ENCODE measurements at regions not wholly inside any gene's neighbourhood (a gene's known extent, or its start where the extent isn't known, plus 50 kb on each side); places are given as distances from the start of the nearest gene placed in this dataset.

- H3K9me3 Mint-ChIP-seq, result peaks cover 11 to 18% (median 14%) of the 10 kb centered on the region in 7 donors
- peaks cover 17 to 22% of the 10 kb centered on the region in 2 donors for H3K9me3 ChIP-seq (replicated peaks in 1 of 2; ENCODE audit: control insufficient read depth in 1 of 2, insufficient read depth in 1 of 2, low read length in 2 of 2)
- DNase-seq, result no peak
- no peaks in the 10 kb centered on the region for H3K4me1 Mint-ChIP-seq
- WGBS (ENCODE audit: insufficient coverage), result 86% methylated on average over 1 of the region's 1 CpG
- no peak overlapping the region for H2AFZ ChIP-seq (ENCODE audit: insufficient read depth, low read depth, low read length, poor library complexity, severe bottlenecking)
- no peak overlapping the region for H3K4me2 ChIP-seq (replicated peaks; ENCODE audit: extremely low read depth, low read length, poor library complexity, severe bottlenecking)
- H3K36me3 Mint-ChIP-seq, result no peaks in the 10 kb centered on the region
- no peak overlapping the region for H3K4me3 ChIP-seq (replicated peaks in 1 of 3; ENCODE audit: low read depth in 2 of 3, low read length in 3 of 3)
- intact Hi-C loops (cut with micrococcal nuclease), result no loop called here
- H3K36me3 ChIP-seq (replicated peaks in 1 of 2; ENCODE audit: control insufficient read depth in 1 of 2, insufficient read depth in 2 of 2, low read length in 2 of 2), result no peaks in the 10 kb centered on the region
- no peaks in the 10 kb centered on the region for H3K27me3 ChIP-seq (ENCODE audit: control insufficient read depth in 2 of 2, insufficient read depth in 2 of 2, low read length in 2 of 2)
- H3K27ac Mint-ChIP-seq, result no peak overlapping the region
- no peak overlapping the region for H3K4me3 Mint-ChIP-seq
- peaks cover 0 to 2% (median 0%) of the 10 kb centered on the region in 3 donors for H3K27me3 Mint-ChIP-seq (ENCODE audit: low read depth in 3 of 3)
- TF ChIP-seq, protein P1, sequence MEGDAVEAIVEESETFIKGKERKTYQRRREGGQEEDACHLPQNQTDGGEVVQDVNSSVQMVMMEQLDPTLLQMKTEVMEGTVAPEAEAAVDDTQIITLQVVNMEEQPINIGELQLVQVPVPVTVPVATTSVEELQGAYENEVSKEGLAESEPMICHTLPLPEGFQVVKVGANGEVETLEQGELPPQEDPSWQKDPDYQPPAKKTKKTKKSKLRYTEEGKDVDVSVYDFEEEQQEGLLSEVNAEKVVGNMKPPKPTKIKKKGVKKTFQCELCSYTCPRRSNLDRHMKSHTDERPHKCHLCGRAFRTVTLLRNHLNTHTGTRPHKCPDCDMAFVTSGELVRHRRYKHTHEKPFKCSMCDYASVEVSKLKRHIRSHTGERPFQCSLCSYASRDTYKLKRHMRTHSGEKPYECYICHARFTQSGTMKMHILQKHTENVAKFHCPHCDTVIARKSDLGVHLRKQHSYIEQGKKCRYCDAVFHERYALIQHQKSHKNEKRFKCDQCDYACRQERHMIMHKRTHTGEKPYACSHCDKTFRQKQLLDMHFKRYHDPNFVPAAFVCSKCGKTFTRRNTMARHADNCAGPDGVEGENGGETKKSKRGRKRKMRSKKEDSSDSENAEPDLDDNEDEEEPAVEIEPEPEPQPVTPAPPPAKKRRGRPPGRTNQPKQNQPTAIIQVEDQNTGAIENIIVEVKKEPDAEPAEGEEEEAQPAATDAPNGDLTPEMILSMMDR (IDR thresholded peaks at IDR 0.05), result no peak
- H3K27ac ChIP-seq (ENCODE audit: low read depth in 1 of 2, low read length in 2 of 2), result no peak overlapping the region
- H4K20me1 ChIP-seq (ENCODE audit: insufficient read depth, low read length), result no peaks in the 10 kb centered on the region
- no peaks in the 10 kb centered on the region for H3K79me2 ChIP-seq (ENCODE audit: insufficient read depth, low read length)
- H3K9ac ChIP-seq (ENCODE audit: insufficient read depth, low read length, poor library complexity, severe bottlenecking), result no peak overlapping the region
- no peaks in the 10 kb centered on the region for H3K4me1 ChIP-seq (ENCODE audit: control insufficient read depth in 1 of 2, insufficient read depth in 2 of 2, low read length in 2 of 2)
Measured at GRCh38 chr4:177012918-177013545, 220.3 kb upstream of the VEGFC start.

- no peaks in the 10 kb centered on the region for H3K36me3 Mint-ChIP-seq
- H3K27me3 ChIP-seq (ENCODE audit: control insufficient read depth in 2 of 2, insufficient read depth in 2 of 2, low read length in 2 of 2), result no peaks in the 10 kb centered on the region
- H3K4me2 ChIP-seq (replicated peaks; ENCODE audit: extremely low read depth, low read length, poor library complexity, severe bottlenecking), result no peak overlapping the region
- H3K4me3 Mint-ChIP-seq, result no peak overlapping the region
- H2AFZ ChIP-seq (ENCODE audit: insufficient read depth, low read depth, low read length, poor library complexity, severe bottlenecking), result no peak overlapping the region
- no peak overlapping the region for H3K9ac ChIP-seq (ENCODE audit: insufficient read depth, low read length, poor library complexity, severe bottlenecking)
- peaks cover 17 to 22% of the 10 kb centered on the region in 2 donors for H3K9me3 ChIP-seq (replicated peaks in 1 of 2; ENCODE audit: control insufficient read depth in 1 of 2, insufficient read depth in 1 of 2, low read length in 2 of 2)
- no peak overlapping the region for H3K4me3 ChIP-seq (replicated peaks in 1 of 3; ENCODE audit: low read depth in 2 of 3, low read length in 3 of 3)
- H4K20me1 ChIP-seq (ENCODE audit: insufficient read depth, low read length), result no peaks in the 10 kb centered on the region
- intact Hi-C loops (cut with micrococcal nuclease), result no loop called here
- no peaks in the 10 kb centered on the region for H3K36me3 ChIP-seq (replicated peaks in 1 of 2; ENCODE audit: control insufficient read depth in 1 of 2, insufficient read depth in 2 of 2, low read length in 2 of 2)
- no peak for DNase-seq
- no peak overlapping the region for H3K27ac Mint-ChIP-seq
- H3K79me2 ChIP-seq (ENCODE audit: insufficient read depth, low read length), result no peaks in the 10 kb centered on the region
- peaks cover 14 to 38% (median 20%) of the 10 kb centered on the region in 7 donors for H3K9me3 Mint-ChIP-seq
- WGBS (ENCODE audit: insufficient coverage), result no CpG with 5 or more reads among the region's 1 CpG
- H3K4me1 Mint-ChIP-seq, result no peaks in the 10 kb centered on the region
- H3K27me3 Mint-ChIP-seq (ENCODE audit: low read depth in 3 of 3), result peaks cover 0 to 2% (median 0%) of the 10 kb centered on the region in 3 donors
- no peaks in the 10 kb centered on the region for H3K4me1 ChIP-seq (ENCODE audit: control insufficient read depth in 1 of 2, insufficient read depth in 2 of 2, low read length in 2 of 2)
- H3K27ac ChIP-seq (ENCODE audit: low read depth in 1 of 2, low read length in 2 of 2), result no peak overlapping the region
- TF ChIP-seq, protein P1 (IDR thresholded peaks at IDR 0.05), result no peak
Measured at GRCh38 chr4:177016541-177017141, 223.9 kb upstream of the VEGFC start.

All from CD14-positive monocyte (primary cell).